ENCODE measurements at regions not wholly inside any gene's neighbourhood (a gene's known extent, or its start where the extent isn't known, plus 50 kb on each side); places are given as distances from the start of the nearest gene placed in this dataset.

DNA sequence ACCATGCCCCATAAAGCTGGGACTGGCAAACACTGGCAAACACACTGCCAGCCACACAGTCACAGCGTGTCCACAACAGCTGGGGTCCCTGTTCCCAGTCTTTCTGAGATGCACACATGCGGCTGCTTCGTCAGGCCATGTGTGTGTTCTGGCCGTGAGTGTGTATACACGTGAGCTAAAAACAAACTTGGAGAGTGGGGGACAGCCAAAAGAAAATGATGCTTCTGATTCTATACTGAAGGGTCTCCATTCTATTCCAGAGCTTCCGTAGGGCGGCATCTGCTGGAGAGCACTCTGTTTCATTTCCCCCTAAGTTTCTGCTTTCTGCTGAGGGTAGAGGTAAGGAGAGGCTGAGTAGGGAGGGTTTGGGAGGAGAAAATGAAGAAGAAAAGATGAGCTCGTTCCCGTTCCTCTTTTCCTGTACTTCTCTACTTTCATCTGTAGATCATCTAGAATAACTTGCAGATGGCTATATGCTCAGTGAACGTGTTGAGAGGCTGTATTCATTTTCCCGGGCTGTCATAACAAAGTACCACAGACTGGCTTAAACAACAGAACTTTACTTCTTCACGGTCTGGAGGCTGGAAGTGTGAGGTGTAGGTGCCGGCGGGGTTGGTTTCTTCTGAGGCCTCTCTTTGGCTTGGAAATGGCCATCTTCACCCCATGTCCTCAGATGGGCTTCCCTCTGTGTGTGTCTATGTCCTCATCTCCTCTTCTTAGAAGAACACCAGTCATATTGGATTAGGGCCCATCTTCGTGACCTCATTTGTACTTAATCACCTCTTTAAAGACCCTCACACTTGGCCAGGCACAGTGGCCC lies 151.6 kb downstream of the TOMM20 start:
- TF ChIP-seq POLR2A (IDR thresholded peaks at IDR 0.05; ENCODE audit: low read depth, low read length) (no peak), POLR2AphosphoS5 (IDR thresholded peaks at IDR 0.05; ENCODE audit: low read depth, low read length) (no peak), TAF1 (IDR thresholded peaks at IDR 0.05; ENCODE audit: borderline replicate concordance, low read depth, low read length) (no peak)
- DNase-seq (ENCODE audit: insufficient read length) (no peak), FAIRE-seq (no peak)

DNA sequence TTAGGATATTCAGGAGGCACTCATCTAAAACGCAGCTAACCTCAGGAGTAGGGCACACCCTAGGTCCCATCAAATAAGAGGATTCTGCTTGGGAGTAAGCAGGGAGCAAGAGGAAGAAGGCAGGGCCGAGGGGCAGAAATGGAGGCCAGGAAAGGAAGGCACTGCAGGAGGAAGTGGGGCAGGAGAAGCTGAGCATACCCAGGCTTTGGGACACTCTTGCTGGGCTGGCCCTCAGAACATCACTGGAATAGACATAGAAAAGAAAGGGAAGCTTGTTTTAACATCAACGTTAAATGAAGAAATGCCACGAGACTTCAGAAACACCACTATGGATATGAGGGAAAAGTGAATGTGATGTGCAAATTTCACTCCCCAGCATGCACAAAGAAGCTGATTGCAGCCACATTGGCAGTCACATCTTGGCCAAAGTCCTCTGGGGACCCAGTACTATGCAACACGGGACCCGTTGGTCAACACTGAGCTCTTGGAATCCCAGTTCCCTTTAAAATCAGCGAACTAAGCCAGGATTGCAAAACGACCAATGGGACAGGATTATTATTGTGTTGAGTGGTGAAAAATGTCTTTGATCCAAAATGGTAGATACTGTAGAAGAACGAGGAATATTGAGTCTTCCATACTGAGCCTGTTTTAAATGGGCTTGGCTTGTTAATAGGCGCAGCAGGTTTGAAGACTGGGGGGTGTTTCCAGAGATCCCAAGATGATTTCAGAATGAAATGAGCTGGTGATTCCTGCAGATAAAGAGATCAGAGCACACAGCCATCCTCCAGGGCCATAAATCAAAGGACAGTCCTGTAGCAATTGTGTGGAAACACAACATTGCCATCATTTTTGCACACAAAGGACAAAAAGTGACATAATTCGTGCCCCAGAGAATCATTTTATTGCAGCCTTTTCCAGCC lies 152.4 kb downstream of the TOMM20 start:
- FAIRE-seq (no peak), DNase-seq (ENCODE audit: insufficient read length) (no peak)
- no peak for TF ChIP-seq TAF1 (IDR thresholded peaks at IDR 0.05; ENCODE audit: borderline replicate concordance, low read depth, low read length)
- no peak for TF ChIP-seq POLR2A (IDR thresholded peaks at IDR 0.05; ENCODE audit: low read depth, low read length)
- TF ChIP-seq POLR2AphosphoS5 (IDR thresholded peaks at IDR 0.05; ENCODE audit: low read depth, low read length) = no peak

DNA sequence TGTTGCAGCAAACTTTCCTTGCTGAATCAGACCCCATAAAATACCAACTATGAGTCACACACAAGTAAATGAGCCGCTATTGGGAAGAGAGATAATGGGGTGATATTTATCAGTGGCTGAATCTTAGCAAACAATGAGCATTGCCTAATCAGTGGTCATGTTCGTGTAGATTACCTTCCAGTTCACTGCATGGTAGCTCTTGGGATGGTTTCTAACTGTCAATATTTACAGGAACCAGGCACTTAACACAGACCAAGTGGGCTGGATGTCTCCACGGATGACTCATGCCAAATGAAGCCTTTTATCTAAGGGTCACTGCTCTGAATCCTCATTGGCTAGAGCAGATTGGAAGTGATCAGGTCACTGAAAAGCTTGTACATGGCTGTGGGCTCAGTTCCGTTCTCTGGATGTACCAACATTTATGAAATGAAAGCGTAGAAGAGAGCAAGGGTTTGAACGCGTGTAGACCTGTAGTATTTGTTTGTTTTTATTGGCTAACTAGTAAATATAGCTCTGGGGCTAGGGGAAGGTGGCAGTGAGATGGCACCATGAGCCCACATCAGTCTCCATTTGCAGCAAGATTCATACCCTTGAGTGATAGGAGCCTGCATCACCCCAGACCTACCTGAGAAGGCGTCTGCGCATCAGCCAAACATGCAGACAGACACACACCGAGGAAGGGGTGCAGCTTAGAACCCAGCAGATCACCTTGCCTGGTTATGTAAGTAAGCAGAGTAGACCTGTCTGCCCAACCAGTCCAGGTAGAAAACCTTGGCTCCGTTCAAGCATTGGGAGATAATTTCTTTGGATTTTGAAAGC lies 153.3 kb downstream of the TOMM20 start:
- no peak for DNase-seq (ENCODE audit: insufficient read length)

DNA sequence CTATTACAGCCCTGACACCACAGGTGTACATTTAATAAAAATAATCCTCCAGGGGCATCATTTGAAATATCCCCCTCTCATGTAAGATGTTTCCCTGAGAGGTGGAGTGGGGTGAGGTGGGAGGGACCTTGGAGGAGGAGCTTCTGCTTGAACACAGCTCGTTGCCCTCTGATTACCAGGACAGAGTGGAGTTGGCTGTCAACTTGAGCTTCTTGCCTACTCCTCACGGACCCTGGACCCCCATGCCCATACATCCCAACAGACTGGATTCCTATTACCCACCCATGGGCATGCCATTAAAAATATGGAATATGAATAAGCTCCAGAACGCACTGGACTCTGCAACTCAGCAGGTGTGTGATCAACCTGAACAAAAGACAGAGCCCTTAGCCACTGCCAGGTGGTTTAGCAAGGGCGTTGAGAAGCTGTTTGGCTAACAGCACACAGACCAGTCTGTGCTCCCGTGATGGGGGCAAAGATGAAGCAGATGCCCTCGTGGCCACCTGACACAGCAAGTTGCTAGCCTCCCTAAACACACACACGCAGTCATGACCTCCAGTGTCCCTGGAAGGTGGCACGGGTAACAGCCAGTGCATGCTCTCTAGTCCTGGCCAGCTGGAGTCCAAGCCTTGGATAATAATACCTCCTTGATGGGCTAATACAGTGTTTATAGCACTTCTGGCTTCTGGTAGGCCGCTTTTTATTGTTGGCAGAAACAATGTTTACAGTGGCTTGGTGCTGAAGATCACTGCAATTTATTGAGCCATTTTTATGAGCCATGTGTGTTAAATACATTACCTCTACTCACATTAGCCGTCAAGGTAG lies 155.0 kb downstream of the TOMM20 start:
- DNase-seq (ENCODE audit: insufficient read length) (no peak), FAIRE-seq (no peak)
- TF ChIP-seq POLR2A (IDR thresholded peaks at IDR 0.05; ENCODE audit: low read depth, low read length) (no peak), TAF1 (IDR thresholded peaks at IDR 0.05; ENCODE audit: borderline replicate concordance, low read depth, low read length) (no peak), POLR2AphosphoS5 (IDR thresholded peaks at IDR 0.05; ENCODE audit: low read depth, low read length) (no peak)

More for the DNA sequence above, 153.3 kb downstream of the TOMM20 start:
- no peak for FAIRE-seq
- TF ChIP-seq POLR2AphosphoS5 (IDR thresholded peaks at IDR 0.05; ENCODE audit: low read depth, low read length) (no peak), POLR2A (IDR thresholded peaks at IDR 0.05; ENCODE audit: low read depth, low read length) (no peak), TAF1 (IDR thresholded peaks at IDR 0.05; ENCODE audit: borderline replicate concordance, low read depth, low read length) (no peak)

DNA sequence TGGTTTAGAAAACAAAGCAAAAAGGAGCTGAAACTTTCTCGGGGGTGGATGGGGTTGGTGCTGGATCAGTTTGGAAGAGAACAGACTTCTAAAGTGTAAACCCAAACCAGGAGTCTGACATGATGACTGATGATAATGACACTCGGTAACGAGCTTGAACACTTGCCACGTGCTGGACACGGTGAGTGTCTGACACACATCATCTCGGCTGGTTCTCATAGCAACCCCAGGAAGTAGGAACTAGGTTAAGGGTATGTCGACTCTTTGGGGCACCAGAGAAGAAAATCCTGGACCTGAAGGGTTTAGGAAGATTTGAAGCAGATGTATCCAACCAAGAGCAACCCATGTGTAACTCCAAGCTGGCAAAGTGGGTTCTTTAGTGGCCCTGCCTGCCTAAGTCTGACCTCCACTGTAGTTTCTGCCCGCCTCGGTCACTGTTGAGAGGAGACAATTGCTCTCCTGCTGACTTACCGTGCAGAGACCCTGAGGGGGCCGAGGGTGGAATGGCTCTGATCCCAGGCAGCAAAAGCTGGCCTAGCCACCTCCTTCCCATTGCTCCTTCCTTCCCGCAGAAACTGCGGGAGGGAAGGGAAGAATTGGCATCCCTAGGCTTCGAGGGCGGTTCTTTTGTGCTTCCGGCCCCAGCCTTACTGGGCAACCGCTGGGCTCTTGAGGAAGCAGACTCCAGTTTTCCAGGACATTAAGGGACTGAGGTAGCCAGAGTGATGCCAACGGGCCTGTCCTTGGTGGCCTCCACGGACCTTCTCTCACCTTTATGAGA lies 156.0 kb downstream of the TOMM20 start:
- TF ChIP-seq POLR2AphosphoS5 (IDR thresholded peaks at IDR 0.05; ENCODE audit: low read depth, low read length) (no peak), POLR2A (IDR thresholded peaks at IDR 0.05; ENCODE audit: low read depth, low read length) (no peak), TAF1 (IDR thresholded peaks at IDR 0.05; ENCODE audit: borderline replicate concordance, low read depth, low read length) (no peak)
- DNase-seq (ENCODE audit: insufficient read length) (no peak), FAIRE-seq (no peak)

DNA sequence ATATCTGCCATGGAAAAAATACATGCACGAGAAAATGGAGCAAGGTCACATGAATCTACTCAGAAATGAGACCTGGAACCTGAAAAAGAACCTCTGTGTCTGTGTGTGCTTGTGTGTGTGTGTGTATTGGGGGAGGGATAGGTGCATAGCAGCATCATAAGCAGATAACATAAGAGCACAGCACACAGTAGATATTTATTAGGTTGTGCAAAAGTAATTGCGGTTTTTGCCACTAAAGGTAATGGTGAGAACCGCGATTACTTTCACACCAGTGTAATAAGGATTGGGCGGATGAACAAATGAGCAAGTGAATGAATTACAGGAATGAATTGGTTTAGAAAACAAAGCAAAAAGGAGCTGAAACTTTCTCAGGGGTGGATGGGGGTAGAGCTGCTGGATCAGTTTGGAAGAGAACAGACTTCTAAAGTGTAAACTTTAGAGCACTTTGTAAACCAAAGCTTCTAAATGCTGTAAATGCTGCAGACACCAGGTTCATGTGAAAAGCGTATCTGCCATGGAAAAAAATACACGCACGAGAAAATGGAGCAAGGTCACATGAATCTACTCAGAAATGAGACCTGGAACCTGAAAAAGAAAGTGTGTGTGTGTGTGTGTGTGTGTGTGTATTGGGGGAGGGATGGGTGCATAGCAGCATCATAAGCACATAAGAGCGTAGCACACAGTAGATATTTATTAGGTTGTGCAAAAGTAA lies 156.9 kb downstream of the TOMM20 start:
- no peak for DNase-seq (ENCODE audit: insufficient read length)
- TF ChIP-seq POLR2A (IDR thresholded peaks at IDR 0.05; ENCODE audit: low read depth, low read length) = no peak
- TF ChIP-seq POLR2AphosphoS5 (IDR thresholded peaks at IDR 0.05; ENCODE audit: low read depth, low read length) = no peak
- no peak for TF ChIP-seq TAF1 (IDR thresholded peaks at IDR 0.05; ENCODE audit: borderline replicate concordance, low read depth, low read length)
- FAIRE-seq = no peak

DNA sequence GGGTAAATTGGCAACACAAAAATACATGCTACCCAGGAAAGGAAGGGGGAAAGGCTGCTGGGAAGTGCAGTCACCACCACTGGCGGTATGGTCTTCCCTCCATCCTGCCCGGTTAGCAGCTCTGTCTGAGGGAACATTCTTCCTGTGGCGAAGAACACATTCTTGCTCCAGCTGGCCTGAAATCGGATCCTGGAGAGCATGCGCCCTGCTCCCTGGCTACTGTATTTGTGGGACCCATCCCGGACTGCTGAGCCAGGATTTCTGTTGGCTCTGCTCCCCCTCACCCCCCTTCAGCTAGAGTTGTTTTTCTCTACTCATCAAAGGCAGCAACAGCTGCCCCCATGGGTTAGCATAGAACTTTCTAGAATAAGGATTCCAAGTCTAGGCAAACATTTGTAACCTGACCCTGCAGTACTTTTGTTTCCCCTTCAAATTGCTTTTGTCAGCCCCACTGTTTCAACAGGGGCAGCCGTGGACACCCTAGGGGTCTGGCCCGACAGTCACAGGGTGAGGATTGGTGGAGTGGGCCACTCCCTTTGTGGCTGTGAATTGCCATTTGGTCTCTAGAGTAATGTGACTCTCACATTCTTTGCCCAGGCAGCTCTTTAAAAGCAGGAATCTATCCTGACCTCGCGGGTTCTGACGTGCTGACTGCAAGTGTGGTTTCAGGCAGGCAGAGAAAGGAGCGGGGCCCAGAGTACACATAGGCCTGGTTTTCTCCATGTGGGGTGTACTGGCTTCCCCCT lies 157.7 kb downstream of the TOMM20 start:
- TF ChIP-seq TAF1 (IDR thresholded peaks at IDR 0.05; ENCODE audit: borderline replicate concordance, low read depth, low read length) = no peak
- TF ChIP-seq POLR2AphosphoS5 (IDR thresholded peaks at IDR 0.05; ENCODE audit: low read depth, low read length) = no peak
- TF ChIP-seq POLR2A (IDR thresholded peaks at IDR 0.05; ENCODE audit: low read depth, low read length) = no peak
- DNase-seq (ENCODE audit: insufficient read length) (no peak), FAIRE-seq (no peak)

DNA sequence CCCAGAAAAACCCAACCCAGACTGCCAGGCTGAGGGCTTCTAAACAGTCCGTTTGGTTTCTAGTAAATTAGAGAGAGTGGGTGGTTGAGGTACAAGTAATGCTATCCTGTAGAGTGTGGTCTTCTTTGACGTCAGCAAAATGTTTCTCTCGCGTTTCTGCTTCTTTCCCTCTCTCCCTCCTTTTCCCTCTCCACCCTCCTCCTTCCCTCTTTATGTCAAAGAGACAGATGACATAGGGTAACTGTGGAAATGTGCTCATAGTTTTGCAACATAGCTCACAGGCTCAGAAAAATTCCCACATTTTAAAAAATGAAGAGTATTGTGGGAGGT lies 158.3 kb downstream of the TOMM20 start:
- DNase-seq (ENCODE audit: insufficient read length) (no peak), FAIRE-seq (no peak)
- no peak for TF ChIP-seq TAF1 (IDR thresholded peaks at IDR 0.05; ENCODE audit: borderline replicate concordance, low read depth, low read length)
- no peak for TF ChIP-seq POLR2AphosphoS5 (IDR thresholded peaks at IDR 0.05; ENCODE audit: low read depth, low read length)
- no peak for TF ChIP-seq POLR2A (IDR thresholded peaks at IDR 0.05; ENCODE audit: low read depth, low read length)
